GM12864 (cell line): ENCODE measurements at regions not wholly inside any gene's neighbourhood (a gene's known extent, or its start where the extent isn't known, plus 50 kb on each side); places are given as distances from the start of the nearest gene placed in this dataset.

Experiments used
- DNase-seq: peaks from one replicate; pipeline ENCODE4 v3.0.0-alpha.2; 2011; ENCODE audit warnings: low read depth
- H3K4me3 ChIP-seq: 2 replicates; pipeline ENCODE4 v1.5.1; 2011; ENCODE audit warnings: mild to moderate bottlenecking, low read depth, low read length, control low read depth
- TF ChIP-seq, protein P1 (sequence below): IDR thresholded peaks from 2 replicates; pipeline ENCODE4 v1.5.1; 2011; ENCODE audit warnings: low read depth, mild to moderate bottlenecking, moderate library complexity, low read length, control low read depth, inconsistent platforms; ENCODE audit errors: missing control alignments

DNA sequence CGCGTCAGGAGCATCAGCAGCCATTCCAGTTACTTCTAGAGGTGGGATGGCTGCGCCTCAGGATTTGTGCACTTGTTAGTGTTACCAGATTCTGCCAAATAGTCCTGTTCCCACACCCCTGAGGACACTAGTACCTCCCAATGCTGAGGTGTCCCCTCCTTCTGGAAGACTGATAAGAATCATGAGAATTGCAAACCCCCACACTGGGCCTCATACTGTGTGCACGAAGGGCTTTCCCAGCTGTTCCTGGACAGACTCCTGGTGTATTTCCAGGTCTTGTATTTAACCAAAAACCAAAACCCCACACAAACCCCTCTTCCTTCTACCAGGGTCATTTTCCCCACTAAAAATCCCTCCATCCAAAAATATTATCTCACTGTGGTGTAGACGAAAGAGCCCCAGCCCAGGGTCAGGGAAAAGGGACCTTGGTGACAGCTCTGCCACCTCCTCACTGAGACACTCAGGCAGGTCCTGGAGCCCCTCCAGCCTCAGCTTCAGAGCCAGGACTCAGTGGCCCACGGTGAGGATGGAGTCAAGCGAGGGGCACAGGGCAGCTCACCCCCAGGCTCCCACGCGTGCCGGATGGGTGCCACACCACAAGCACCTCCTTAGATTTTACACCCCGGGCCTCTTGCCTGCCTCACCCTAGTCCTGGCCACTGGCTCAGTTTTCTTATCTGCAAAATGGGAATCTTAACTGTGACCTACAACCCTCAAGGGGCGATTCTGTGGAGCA is 131.4 kb upstream of the RUNX3 start:
- TF ChIP-seq, protein P1, sequence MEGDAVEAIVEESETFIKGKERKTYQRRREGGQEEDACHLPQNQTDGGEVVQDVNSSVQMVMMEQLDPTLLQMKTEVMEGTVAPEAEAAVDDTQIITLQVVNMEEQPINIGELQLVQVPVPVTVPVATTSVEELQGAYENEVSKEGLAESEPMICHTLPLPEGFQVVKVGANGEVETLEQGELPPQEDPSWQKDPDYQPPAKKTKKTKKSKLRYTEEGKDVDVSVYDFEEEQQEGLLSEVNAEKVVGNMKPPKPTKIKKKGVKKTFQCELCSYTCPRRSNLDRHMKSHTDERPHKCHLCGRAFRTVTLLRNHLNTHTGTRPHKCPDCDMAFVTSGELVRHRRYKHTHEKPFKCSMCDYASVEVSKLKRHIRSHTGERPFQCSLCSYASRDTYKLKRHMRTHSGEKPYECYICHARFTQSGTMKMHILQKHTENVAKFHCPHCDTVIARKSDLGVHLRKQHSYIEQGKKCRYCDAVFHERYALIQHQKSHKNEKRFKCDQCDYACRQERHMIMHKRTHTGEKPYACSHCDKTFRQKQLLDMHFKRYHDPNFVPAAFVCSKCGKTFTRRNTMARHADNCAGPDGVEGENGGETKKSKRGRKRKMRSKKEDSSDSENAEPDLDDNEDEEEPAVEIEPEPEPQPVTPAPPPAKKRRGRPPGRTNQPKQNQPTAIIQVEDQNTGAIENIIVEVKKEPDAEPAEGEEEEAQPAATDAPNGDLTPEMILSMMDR = no peak
- no peak overlapping the region for H3K4me3 ChIP-seq
- no peak for DNase-seq

DNA sequence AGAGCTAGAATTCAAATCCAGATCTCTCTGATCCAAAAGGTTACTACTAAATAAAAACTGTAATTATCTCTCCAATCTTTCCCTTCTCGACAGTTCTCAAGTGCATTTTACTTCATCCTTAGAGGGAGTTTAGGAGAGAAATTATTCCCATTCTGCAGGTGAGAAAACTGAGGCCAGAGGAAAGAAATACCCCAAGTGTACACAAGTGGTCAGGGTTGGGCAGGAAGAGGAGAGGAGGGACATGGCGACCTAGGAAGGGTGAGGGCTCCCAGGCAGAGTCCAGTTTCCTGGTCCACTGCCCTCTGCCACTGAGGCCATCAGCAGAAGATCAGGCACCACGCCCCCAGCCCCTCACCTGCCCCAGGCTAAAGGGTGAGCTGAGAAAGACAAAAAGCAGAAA is 127.1 kb upstream of the RUNX3 start:
- TF ChIP-seq, protein P1 = no peak
- H3K4me3 ChIP-seq = no peak overlapping the region
- no peak for DNase-seq

DNA sequence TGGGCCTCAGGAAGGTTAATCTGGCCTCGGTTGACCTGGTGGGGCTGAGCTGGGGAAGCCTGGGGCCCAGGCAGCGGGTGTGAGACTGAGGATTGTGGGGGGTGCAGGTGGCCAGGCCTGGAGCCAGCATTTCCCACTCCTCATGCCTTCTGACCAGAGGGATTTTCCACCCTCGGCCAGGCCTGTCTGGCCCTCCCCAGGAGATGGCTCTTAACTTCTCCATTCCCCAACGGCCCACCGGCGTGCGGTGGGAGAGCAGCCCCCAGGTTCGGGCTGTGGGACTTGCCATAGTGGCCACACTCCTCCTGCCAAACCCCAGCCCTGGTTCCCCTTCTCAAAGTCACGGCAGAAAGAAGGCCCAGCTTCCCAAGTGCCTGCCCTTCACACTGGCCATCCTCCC is 126.5 kb upstream of the RUNX3 start:
- TF ChIP-seq, protein P1 = no peak
- H3K4me3 ChIP-seq = no peak overlapping the region
- DNase-seq = no peak

DNA sequence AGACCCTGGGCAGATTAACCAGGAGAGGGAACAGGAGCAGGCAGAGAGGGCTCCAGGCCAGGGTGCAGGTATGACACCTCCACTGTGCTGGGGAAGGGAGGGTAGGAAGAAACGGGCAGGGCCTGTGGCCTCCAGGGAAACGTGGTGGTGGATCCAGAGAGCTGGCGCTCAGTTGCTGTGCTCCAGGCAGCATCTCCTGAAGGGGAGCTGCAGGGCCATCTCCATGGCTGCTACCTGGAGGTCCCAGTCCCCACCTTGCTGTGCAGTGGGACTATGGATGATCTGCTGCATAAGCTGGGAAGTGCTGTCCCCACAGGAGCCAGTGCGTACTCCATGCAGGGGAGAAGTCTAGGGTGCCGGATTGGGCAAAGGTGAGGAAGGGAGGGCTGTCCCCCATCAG is 125.9 kb upstream of the RUNX3 start:
- no peak for DNase-seq
- TF ChIP-seq, protein P1 = no peak
- no peak overlapping the region for H3K4me3 ChIP-seq

DNA sequence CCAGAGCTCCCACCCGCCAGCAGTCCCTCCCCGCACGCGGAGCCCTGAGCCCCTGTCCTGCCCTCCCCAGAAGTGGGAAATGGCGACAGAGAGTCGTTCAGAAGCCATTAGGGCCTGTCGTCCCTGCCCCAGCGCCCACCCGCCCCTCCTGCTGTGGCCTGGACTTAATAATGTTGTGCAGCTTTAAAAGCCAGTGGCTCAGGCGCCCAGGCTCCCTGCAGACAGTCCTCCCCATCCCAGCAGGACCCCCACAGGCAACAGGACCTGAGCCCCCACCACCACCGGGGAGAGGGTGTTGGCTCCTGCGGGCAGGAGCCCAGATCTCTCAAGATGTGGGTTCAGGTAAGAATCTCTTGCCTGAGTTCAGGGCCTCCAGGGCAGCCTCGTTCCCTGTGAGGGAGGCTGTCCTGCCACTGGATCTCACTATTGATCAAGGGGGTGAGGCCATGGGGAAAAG is 125.3 kb upstream of the RUNX3 start:
- no peak for DNase-seq
- TF ChIP-seq, protein P1 = no peak

DNA sequence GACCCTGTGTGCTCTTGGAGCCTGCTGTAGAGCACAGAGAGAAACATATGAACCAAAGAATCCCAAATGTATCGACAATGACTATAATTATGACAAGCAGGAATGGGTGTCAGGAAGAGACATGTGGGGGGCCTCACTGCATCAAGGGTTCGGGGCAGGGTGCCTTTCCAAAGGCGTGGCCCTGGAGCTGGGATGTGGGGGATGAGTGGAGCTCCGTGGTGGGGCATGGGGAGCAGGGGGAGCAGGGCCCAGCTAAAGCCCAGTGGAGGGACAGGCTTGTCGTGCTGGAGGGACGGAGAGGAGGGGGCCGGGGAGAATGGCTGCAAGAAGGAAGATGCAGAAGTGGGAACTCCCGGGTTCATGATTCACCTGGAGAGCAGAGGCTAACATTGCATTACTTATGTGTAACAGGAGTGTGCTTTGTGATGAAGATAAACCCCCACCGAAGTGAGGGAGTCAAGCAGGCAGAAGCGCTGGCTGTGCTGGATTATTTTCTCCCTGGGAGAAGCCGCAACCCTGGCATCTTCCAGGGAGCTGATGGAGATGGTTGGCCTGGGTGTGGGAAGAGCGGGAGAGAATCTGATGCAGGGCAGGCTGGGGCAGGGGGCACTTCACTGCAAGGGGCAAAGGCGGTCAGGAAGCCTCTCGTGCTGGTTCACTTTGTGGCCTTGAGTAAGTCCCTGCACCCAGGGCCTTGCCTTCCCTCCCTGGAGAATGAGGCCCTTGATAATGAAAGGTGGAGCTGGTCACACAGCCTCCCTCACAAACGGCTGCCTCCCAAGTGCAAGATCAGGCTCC is 124.6 kb upstream of the RUNX3 start:
- H3K4me3 ChIP-seq = no peak overlapping the region
- DNase-seq = no peak
- TF ChIP-seq, protein P1 = no peak

More for the DNA sequence above, 125.3 kb upstream of the RUNX3 start:
- no peak overlapping the region for H3K4me3 ChIP-seq
